GM12878 (cell line): ENCODE measurements at regions not wholly inside any gene's neighbourhood (a gene's known extent, or its start where the extent isn't known, plus 50 kb on each side); places are given as distances from the start of the nearest gene placed in this dataset.

ENCODE experiments used
- ATAC-seq: fragments of 200-7000 bp; cut with Tn5 transposase; 3 replicates; pipeline ENCODE4 v1.9.1; 2020; ENCODE audit warnings: mild to moderate bottlenecking, moderate library complexity
- BruUV-seq: library from RNA; stranded (reverse); fragments of 400-500 nt; replicated peaks from 2 replicates; lab custom pipeline; 2021; lab: Mats Ljungman, UMichigan
- CTCF ChIA-PET: fragments of 300-600 bp; sonication (Branson Sonifier 250); formaldehyde crosslinking; extraction: SDS; loops from one replicate; lab custom pipeline; 2021; ENCODE audit warnings: inconsistent platforms; lab: Yijun Ruan, JAX
- POLR2A ChIA-PET: fragments of 350-600 bp; formaldehyde crosslinking; extraction: SDS; loops from one replicate; lab custom pipeline; 2021; ENCODE audit warnings: inconsistent platforms; lab: Charles Lee
- RAD21 ChIA-PET: fragments of 300-600 bp; sonication (Branson Sonifier 250); formaldehyde crosslinking; loops from one replicate; lab custom pipeline; 2023; ENCODE audit warnings: antibody characterized with exemption; ENCODE audit not compliant: unreplicated experiment; lab: Charles Lee
- SMC1A ChIA-PET: fragments of 300-600 bp; sonication (Branson Sonifier 250); formaldehyde crosslinking; loops from one replicate; lab custom pipeline; 2023; ENCODE audit not compliant: unreplicated experiment, uncharacterized antibody; lab: Charles Lee
- DNase-seq: peaks from one replicate; pipeline ENCODE4 v3.0.0-alpha.2; 2011; ENCODE audit warnings: low read depth, low spot score
- FAIRE-seq: peaks from 3 replicates; lab custom pipeline; 2011; peaks lifted over from hg19 to GRCh38; lab: Jason Lieb, UNC
- H2AFZ ChIP-seq: 2 replicates; pipeline ENCODE4 v1.6.0; 2011; ENCODE audit warnings: low read depth, low read length, control low read depth; ENCODE audit not compliant: control insufficient read depth
- H3K27ac ChIP-seq: 2 replicates; pipeline ENCODE4 v1.5.1; 2011; ENCODE audit warnings: control low read depth; ENCODE audit not compliant: control insufficient read depth, insufficient read depth
- H3K27me3 ChIP-seq, 2 experiments: replicated peaks in 1 of 2; 2 replicates each; pipeline versions ENCODE4 v1.6.0 to v1.6.1; 2011; ENCODE audit warnings: low read length in 1 of 2; ENCODE audit not compliant: control insufficient read depth in 2 of 2, insufficient read depth in 2 of 2
- H3K36me3 ChIP-seq, 2 experiments: 2 replicates each; pipeline ENCODE4 v1.5.1; 2011; ENCODE audit warnings: low read length in 1 of 2; ENCODE audit not compliant: control insufficient read depth in 2 of 2, insufficient read depth in 2 of 2
- H3K4me1 ChIP-seq: 2 replicates; pipeline ENCODE4 v1.6.1; 2011; ENCODE audit warnings: mild to moderate bottlenecking, low read length, moderate library complexity, mixed read lengths; ENCODE audit not compliant: control insufficient read depth, insufficient read depth
- H3K4me2 ChIP-seq: 2 replicates; pipeline ENCODE4 v1.6.0; 2011; ENCODE audit warnings: control low read depth; ENCODE audit not compliant: control insufficient read depth, insufficient read depth
- H3K4me3 ChIP-seq: fragments of 200-600 bp; sonication (generic); 2 replicates; pipeline ENCODE4 v1.5.1; 2016
- H3K79me2 ChIP-seq: 2 replicates; pipeline ENCODE4 v1.6.0; 2011; ENCODE audit warnings: low read length; ENCODE audit not compliant: control insufficient read depth, insufficient read depth
- H3K9ac ChIP-seq: 2 replicates; pipeline ENCODE4 v1.8.0; 2011; ENCODE audit warnings: low read length, control low read depth, mixed read lengths; ENCODE audit not compliant: control insufficient read depth, insufficient read depth
- H3K9me3 ChIP-seq: replicated peaks from 3 replicates; pipeline ENCODE4 v1.5.1; 2011; ENCODE audit warnings: mild to moderate bottlenecking, low read length; ENCODE audit not compliant: control insufficient read depth, insufficient read depth
- H4K20me1 ChIP-seq: 2 replicates; pipeline ENCODE4 v1.6.0; 2011; ENCODE audit not compliant: control insufficient read depth, insufficient read depth
- BHLHE40 ChIP-seq, 2 experiments: fragments of 450-650 bp in 1 of 2; IDR thresholded peaks; 2 replicates each; pipeline ENCODE4 v1.6.1; 2011 to 2017; ENCODE audit warnings: low read depth in 2 of 2, borderline replicate concordance in 1 of 2, improper control_type of control experiment in 1 of 2, low read length in 1 of 2, mild to moderate bottlenecking in 1 of 2
- CBX3 ChIP-seq: fragments of 200-600 bp; sonication (generic); IDR thresholded peaks from 2 replicates; pipeline ENCODE4 v1.6.1; 2016; ENCODE audit warnings: low read depth, borderline replicate concordance
- CBX5 ChIP-seq: sonication (generic); IDR thresholded peaks from 2 replicates; pipeline ENCODE4 v1.6.1; 2016; ENCODE audit warnings: low read depth, moderate library complexity, mild to moderate bottlenecking, inconsistent platforms
- ESRRA ChIP-seq: IDR thresholded peaks from 2 replicates; pipeline ENCODE4 v1.6.1; 2012; ENCODE audit warnings: mild to moderate bottlenecking, low read length, improper control_type of control experiment
- EZH2 ChIP-seq: IDR thresholded peaks from 2 replicates; pipeline ENCODE4 v1.6.1; 2012; ENCODE audit warnings: low read depth, mild to moderate bottlenecking, control low read depth, inconsistent platforms, low read length, borderline replicate concordance; ENCODE audit not compliant: control insufficient read depth
- HCFC1 ChIP-seq: fragments of 150-350 bp; IDR thresholded peaks from 2 replicates; pipeline ENCODE4 v1.6.1; 2014; ENCODE audit warnings: low read length
- IRF4 ChIP-seq: IDR thresholded peaks from 2 replicates; pipeline ENCODE4 v1.6.1; 2011; ENCODE audit warnings: low read depth, low read length
- RELA ChIP-seq: fragments of 450-650 bp; IDR thresholded peaks from 2 replicates; pipeline ENCODE4 v1.8.0; 2014; ENCODE audit warnings: borderline replicate concordance; ENCODE audit not compliant: partially characterized antibody
- SMARCA5 ChIP-seq: fragments of 450-650 bp; IDR thresholded peaks from 2 replicates; pipeline ENCODE4 v1.6.1; 2017; ENCODE audit warnings: mild to moderate bottlenecking
- TBL1XR1 ChIP-seq: IDR thresholded peaks from 2 replicates; pipeline ENCODE4 v1.6.1; 2012; ENCODE audit warnings: low read depth, low read length, improper control_type of control experiment
- ZNF207 ChIP-seq: fragments of 450-650 bp; IDR thresholded peaks from 2 replicates; pipeline ENCODE4 v1.6.1; 2014; ENCODE audit warnings: antibody characterized with exemption, mild to moderate bottlenecking, borderline replicate concordance
- WGBS: methylation state at CpG from one replicate; pipeline ENCODE4 v1.1.6; 2016; ENCODE audit warnings: low lambda C conversion rate; ENCODE audit not compliant: insufficient replicate concordance, insufficient coverage; ENCODE audit errors: missing lambda C conversion rate; 5-methylcytosine and 5-hydroxymethylcytosine counted together
- in situ Hi-C: fragments of 300-500 bp; cut with MboI; formaldehyde crosslinking; loops from 9 replicates; pipeline ENCODE4 v1.14.3; 2018; ENCODE audit warnings: mixed read lengths
- intact Hi-C: fragments of 100-400 bp; cut with micrococcal nuclease; formaldehyde crosslinking; loops from one replicate; pipeline ENCODE4 v1.14.2; 2022; ENCODE audit not compliant: unreplicated experiment
- TF ChIP-seq, protein P1 (sequence below): fragments of 150-350 bp; IDR thresholded peaks from 2 replicates; pipeline ENCODE4 v1.6.1; 2016; ENCODE audit warnings: low read depth, low read length
- TF ChIP-seq, protein P2 (sequence below): fragments of 450-650 bp; formaldehyde crosslinking; IDR thresholded peaks from 2 replicates; pipeline ENCODE4 v1.4.0; 2020; ENCODE audit warnings: mild to moderate bottlenecking, moderate library complexity
- TF ChIP-seq, protein P3 (sequence below): fragments of 450-650 bp; IDR thresholded peaks from 2 replicates; pipeline ENCODE4 v1.6.1; 2017; ENCODE audit warnings: mild to moderate bottlenecking, low read depth, inconsistent platforms; ENCODE audit not compliant: poor library complexity, severe bottlenecking

DNA sequence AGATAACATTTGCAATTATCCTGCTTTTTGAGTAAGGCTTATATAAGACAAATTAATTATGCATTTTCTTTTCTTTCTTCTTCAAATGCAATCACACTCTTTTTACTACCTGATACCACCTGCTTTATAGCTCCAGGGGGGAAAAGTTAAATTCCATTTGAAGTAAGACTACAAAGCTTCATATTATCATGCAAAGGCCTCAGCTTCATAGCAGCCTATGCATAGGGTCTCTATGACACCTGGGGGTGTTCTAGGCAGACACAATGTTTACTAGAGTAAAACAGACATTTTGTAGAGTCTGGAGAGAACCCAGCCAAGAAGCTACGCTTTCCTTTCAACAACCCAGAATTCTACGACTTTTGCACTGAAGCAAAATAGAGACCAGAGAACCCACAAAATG, 148.0 kb downstream of the MCHR2 start:
- in situ Hi-C loops: no loop called here
- no peak for DNase-seq
- ChIA-PET SMC1A (interaction anchor here (1.1 kb wide), 1 partner anchor 22 kb away, joined by 3 read pairs; no protein-coding TSS in a partner anchor), RAD21 (no interaction called here), CTCF (interaction anchor here (0.9 kb wide), 1 partner anchor 22 kb away, joined by 3 read pairs; no protein-coding TSS in a partner anchor), POLR2A (no interaction called here)
- Histone ChIP-seq H3K4me2 (no peak overlapping the region), H3K27ac (no peak overlapping the region), H2AFZ (no peak overlapping the region), H3K9me3 (no peaks in the 10 kb centered on the region), H3K4me3 (no peak overlapping the region), H3K27me3 (no peaks in the 10 kb centered on the region; a peak in 1 of 4 replicates), H3K79me2 (no peaks in the 10 kb centered on the region), H3K36me3 (no peaks in the 10 kb centered on the region), H3K4me1 (no peaks in the 10 kb centered on the region), H3K9ac (no peak overlapping the region), H4K20me1 (no peaks in the 10 kb centered on the region)
- no peak for FAIRE-seq
- 33% methylated on average over 2 of the region's 2 CpGs for WGBS
- no TSS peak for BruUV-seq
- intact Hi-C loops: no loop called here
- no peak for ATAC-seq
- TF ChIP-seq BHLHE40 (IDR thresholded peaks at IDR 0.05; ENCODE audit: borderline replicate concordance in 1 of 2, low read depth in 2 of 2, low read length in 1 of 2) (no peak), TBL1XR1 (no peak), ZNF207 (no peak), IRF4 (no peak), CBX5 (no peak), EZH2 (no peak), ESRRA (no peak), HCFC1 (no peak), RELA (no peak), CBX3 (no peak), SMARCA5 (no peak)
- TF ChIP-seq, protein P1, sequence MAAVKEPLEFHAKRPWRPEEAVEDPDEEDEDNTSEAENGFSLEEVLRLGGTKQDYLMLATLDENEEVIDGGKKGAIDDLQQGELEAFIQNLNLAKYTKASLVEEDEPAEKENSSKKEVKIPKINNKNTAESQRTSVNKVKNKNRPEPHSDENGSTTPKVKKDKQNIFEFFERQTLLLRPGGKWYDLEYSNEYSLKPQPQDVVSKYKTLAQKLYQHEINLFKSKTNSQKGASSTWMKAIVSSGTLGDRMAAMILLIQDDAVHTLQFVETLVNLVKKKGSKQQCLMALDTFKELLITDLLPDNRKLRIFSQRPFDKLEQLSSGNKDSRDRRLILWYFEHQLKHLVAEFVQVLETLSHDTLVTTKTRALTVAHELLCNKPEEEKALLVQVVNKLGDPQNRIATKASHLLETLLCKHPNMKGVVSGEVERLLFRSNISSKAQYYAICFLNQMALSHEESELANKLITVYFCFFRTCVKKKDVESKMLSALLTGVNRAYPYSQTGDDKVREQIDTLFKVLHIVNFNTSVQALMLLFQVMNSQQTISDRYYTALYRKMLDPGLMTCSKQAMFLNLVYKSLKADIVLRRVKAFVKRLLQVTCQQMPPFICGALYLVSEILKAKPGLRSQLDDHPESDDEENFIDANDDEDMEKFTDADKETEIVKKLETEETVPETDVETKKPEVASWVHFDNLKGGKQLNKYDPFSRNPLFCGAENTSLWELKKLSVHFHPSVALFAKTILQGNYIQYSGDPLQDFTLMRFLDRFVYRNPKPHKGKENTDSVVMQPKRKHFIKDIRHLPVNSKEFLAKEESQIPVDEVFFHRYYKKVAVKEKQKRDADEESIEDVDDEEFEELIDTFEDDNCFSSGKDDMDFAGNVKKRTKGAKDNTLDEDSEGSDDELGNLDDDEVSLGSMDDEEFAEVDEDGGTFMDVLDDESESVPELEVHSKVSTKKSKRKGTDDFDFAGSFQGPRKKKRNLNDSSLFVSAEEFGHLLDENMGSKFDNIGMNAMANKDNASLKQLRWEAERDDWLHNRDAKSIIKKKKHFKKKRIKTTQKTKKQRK: no peak
- TF ChIP-seq, protein P2, sequence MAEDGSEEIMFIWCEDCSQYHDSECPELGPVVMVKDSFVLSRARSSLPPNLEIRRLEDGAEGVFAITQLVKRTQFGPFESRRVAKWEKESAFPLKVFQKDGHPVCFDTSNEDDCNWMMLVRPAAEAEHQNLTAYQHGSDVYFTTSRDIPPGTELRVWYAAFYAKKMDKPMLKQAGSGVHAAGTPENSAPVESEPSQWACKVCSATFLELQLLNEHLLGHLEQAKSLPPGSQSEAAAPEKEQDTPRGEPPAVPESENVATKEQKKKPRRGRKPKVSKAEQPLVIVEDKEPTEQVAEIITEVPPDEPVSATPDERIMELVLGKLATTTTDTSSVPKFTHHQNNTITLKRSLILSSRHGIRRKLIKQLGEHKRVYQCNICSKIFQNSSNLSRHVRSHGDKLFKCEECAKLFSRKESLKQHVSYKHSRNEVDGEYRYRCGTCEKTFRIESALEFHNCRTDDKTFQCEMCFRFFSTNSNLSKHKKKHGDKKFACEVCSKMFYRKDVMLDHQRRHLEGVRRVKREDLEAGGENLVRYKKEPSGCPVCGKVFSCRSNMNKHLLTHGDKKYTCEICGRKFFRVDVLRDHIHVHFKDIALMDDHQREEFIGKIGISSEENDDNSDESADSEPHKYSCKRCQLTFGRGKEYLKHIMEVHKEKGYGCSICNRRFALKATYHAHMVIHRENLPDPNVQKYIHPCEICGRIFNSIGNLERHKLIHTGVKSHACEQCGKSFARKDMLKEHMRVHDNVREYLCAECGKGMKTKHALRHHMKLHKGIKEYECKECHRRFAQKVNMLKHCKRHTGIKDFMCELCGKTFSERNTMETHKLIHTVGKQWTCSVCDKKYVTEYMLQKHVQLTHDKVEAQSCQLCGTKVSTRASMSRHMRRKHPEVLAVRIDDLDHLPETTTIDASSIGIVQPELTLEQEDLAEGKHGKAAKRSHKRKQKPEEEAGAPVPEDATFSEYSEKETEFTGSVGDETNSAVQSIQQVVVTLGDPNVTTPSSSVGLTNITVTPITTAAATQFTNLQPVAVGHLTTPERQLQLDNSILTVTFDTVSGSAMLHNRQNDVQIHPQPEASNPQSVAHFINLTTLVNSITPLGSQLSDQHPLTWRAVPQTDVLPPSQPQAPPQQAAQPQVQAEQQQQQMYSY: no peak
- TF ChIP-seq, protein P3, sequence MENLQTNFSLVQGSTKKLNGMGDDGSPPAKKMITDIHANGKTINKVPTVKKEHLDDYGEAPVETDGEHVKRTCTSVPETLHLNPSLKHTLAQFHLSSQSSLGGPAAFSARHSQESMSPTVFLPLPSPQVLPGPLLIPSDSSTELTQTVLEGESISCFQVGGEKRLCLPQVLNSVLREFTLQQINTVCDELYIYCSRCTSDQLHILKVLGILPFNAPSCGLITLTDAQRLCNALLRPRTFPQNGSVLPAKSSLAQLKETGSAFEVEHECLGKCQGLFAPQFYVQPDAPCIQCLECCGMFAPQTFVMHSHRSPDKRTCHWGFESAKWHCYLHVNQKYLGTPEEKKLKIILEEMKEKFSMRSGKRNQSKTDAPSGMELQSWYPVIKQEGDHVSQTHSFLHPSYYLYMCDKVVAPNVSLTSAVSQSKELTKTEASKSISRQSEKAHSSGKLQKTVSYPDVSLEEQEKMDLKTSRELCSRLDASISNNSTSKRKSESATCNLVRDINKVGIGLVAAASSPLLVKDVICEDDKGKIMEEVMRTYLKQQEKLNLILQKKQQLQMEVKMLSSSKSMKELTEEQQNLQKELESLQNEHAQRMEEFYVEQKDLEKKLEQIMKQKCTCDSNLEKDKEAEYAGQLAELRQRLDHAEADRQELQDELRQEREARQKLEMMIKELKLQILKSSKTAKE: no peak
